ENCODE measurements at regions not wholly inside any gene's neighbourhood (a gene's known extent, or its start where the extent isn't known, plus 50 kb on each side); places are given as distances from the start of the nearest gene placed in this dataset.

GRCh38 chr12:92359581-92360209 lies 214.0 kb upstream of the BTG1 start:
- DNase-seq (ENCODE audit: low read depth) = no peak

GRCh38 chr12:92357584-92358261 lies 212.1 kb upstream of the BTG1 start:
- no peak for DNase-seq (ENCODE audit: low read depth)

- no peak for DNase-seq (ENCODE audit: low read depth)
These were observed 210.8 kb upstream of the BTG1 start for GRCh38 chr12:92356425-92356824.

GRCh38 chr12:92349635-92350034 lies 204.0 kb upstream of the BTG1 start:
- no peak for DNase-seq (ENCODE audit: low read depth)

- no peak for DNase-seq (ENCODE audit: low read depth)
These were observed 196.9 kb upstream of the BTG1 start for GRCh38 chr12:92342574-92342973.

GRCh38 chr12:92341065-92341668 lies 195.5 kb upstream of the BTG1 start:
- DNase-seq (ENCODE audit: low read depth) = no peak

- DNase-seq (ENCODE audit: low read depth) = no peak
These were observed 194.9 kb upstream of the BTG1 start for GRCh38 chr12:92340441-92341064.

- no peak for DNase-seq (ENCODE audit: low read depth)
These were observed 194.4 kb upstream of the BTG1 start for GRCh38 chr12:92340003-92340402.

GRCh38 chr12:92339198-92339821 lies 193.7 kb upstream of the BTG1 start:
- DNase-seq (ENCODE audit: low read depth) = no peak

- no peak for DNase-seq (ENCODE audit: low read depth)
These were observed 193.0 kb upstream of the BTG1 start for GRCh38 chr12:92338671-92339070.

GRCh38 chr12:92338102-92338501 lies 192.5 kb upstream of the BTG1 start:
- DNase-seq (ENCODE audit: low read depth) = no peak

GRCh38 chr12:92337128-92337527 lies 191.5 kb upstream of the BTG1 start:
- no peak for DNase-seq (ENCODE audit: low read depth)

GRCh38 chr12:92336641-92337040 lies 191.0 kb upstream of the BTG1 start:
- DNase-seq (ENCODE audit: low read depth) = no peak

- DNase-seq (ENCODE audit: low read depth) = no peak
These were observed 190.2 kb upstream of the BTG1 start for GRCh38 chr12:92335831-92336230.

GRCh38 chr12:92334552-92334951 lies 188.9 kb upstream of the BTG1 start:
- DNase-seq (ENCODE audit: low read depth) = no peak

GRCh38 chr12:92332552-92332951 lies 186.9 kb upstream of the BTG1 start:
- DNase-seq (ENCODE audit: low read depth) = no peak

- DNase-seq (ENCODE audit: low read depth) = no peak
These were observed 185.7 kb upstream of the BTG1 start for GRCh38 chr12:92331383-92331782.

GRCh38 chr12:92330654-92331053 lies 185.0 kb upstream of the BTG1 start:
- no peak for DNase-seq (ENCODE audit: low read depth)

GRCh38 chr12:92326877-92327276 lies 181.2 kb upstream of the BTG1 start:
- DNase-seq (ENCODE audit: low read depth) = no peak

GRCh38 chr12:92324849-92325500 lies 179.3 kb upstream of the BTG1 start:
- DNase-seq (ENCODE audit: low read depth) = no peak

GRCh38 chr12:92312463-92312964 lies 166.9 kb upstream of the BTG1 start:
- DNase-seq (ENCODE audit: low read depth) = no peak

All from HS-5 (cell line).